ENCODE measurements at regions not wholly inside any gene's neighbourhood (a gene's known extent, or its start where the extent isn't known, plus 50 kb on each side); places are given as distances from the start of the nearest gene placed in this dataset.

GRCh38 chr4:151967074-151967473, 206.3 kb upstream of the GATB start:
- no peak for TF ChIP-seq CTCF (IDR thresholded peaks at IDR 0.05)
- no peak for TF ChIP-seq POLR2A (IDR thresholded peaks at IDR 0.05)

All from esophagus squamous epithelium (tissue), 4 donors.